DMS 273 treated with DMSO at 0.1 percent for 48 hours (cell line): ENCODE measurements at regions not wholly inside any gene's neighbourhood (a gene's known extent, or its start where the extent isn't known, plus 50 kb on each side); places are given as distances from the start of the nearest gene placed in this dataset.

Experiments
- DNase-seq: peaks from one replicate; lab custom pipeline; 2025; lab: John Stamatoyannopoulos, UW

- no peak for DNase-seq
Observed at GRCh38 chr16:59224401-59224800, 490.3 kb upstream of the GOT2 start.

- DNase-seq = no peak
Observed at GRCh38 chr16:59220011-59220410, 485.9 kb upstream of the GOT2 start.

- no peak for DNase-seq
Observed at GRCh38 chr16:59216291-59216690, 482.2 kb upstream of the GOT2 start.

- DNase-seq = no peak
Observed at GRCh38 chr16:59214455-59214854, 480.3 kb upstream of the GOT2 start.

- DNase-seq = no peak
Observed at GRCh38 chr16:59213952-59214351, 479.8 kb upstream of the GOT2 start.

GRCh38 chr16:59212492-59213024, 478.4 kb upstream of the GOT2 start:
- DNase-seq = no peak

GRCh38 chr16:59210955-59211541, 476.9 kb upstream of the GOT2 start:
- no peak for DNase-seq

- DNase-seq = no peak
Observed at GRCh38 chr16:59205403-59205802, 471.3 kb upstream of the GOT2 start.

- DNase-seq = no peak
Observed at GRCh38 chr16:59204589-59204988, 470.5 kb upstream of the GOT2 start.

- DNase-seq = no peak
Observed at GRCh38 chr16:59202233-59202862, 468.2 kb upstream of the GOT2 start.

GRCh38 chr16:59201821-59202220, 467.7 kb upstream of the GOT2 start:
- DNase-seq = no peak

GRCh38 chr16:59201160-59201559, 467.0 kb upstream of the GOT2 start:
- no peak for DNase-seq

- DNase-seq = no peak
Observed at GRCh38 chr16:59198487-59198886, 464.4 kb upstream of the GOT2 start.

GRCh38 chr16:59195242-59195641, 461.1 kb upstream of the GOT2 start:
- DNase-seq = no peak

- DNase-seq = no peak
Observed at GRCh38 chr16:59193637-59194036, 459.5 kb upstream of the GOT2 start.

- DNase-seq = no peak
Observed at GRCh38 chr16:59192551-59193199, 458.6 kb upstream of the GOT2 start.

GRCh38 chr16:59190731-59191130, 456.6 kb upstream of the GOT2 start:
- no peak for DNase-seq

GRCh38 chr16:59188029-59188428, 453.9 kb upstream of the GOT2 start:
- DNase-seq = no peak

GRCh38 chr16:59181821-59182420, 447.8 kb upstream of the GOT2 start:
- DNase-seq = no peak

- DNase-seq = no peak
Observed at GRCh38 chr16:59180083-59180476, 446.0 kb upstream of the GOT2 start.

GRCh38 chr16:59179446-59180082, 445.4 kb upstream of the GOT2 start:
- no peak for DNase-seq

- DNase-seq = peak; percentile 48
Observed at GRCh38 chr16:59173408-59173831, 439.3 kb upstream of the GOT2 start.
